H9 (cell line): ENCODE measurements at regions not wholly inside any gene's neighbourhood (a gene's known extent, or its start where the extent isn't known, plus 50 kb on each side); places are given as distances from the start of the nearest gene placed in this dataset.

Experiments
- DNase-seq: peaks from one replicate; pipeline ENCODE4 v3.0.0-alpha.2; 2017
- H2AFZ ChIP-seq: one replicate; pipeline ENCODE4 v1.6.1; 2013; ENCODE audit warnings: mild to moderate bottlenecking, low read length, control low read depth, moderate library complexity
- H2AK5ac ChIP-seq: 2 replicates; pipeline ENCODE4 v1.6.1; 2013; ENCODE audit warnings: low read length, control low read depth, mixed read lengths; ENCODE audit not compliant: insufficient read length
- H2BK120ac ChIP-seq: one replicate; pipeline ENCODE4 v1.6.1; 2013; ENCODE audit warnings: low read depth, mild to moderate bottlenecking, low read length, control low read depth, inconsistent platforms; ENCODE audit not compliant: poor library complexity, severe bottlenecking
- H2BK12ac ChIP-seq: 2 replicates; pipeline ENCODE4 v1.6.1; 2013; ENCODE audit warnings: low read length, control low read depth, mixed read lengths, low read depth; ENCODE audit not compliant: insufficient read length
- H2BK15ac ChIP-seq: 2 replicates; pipeline ENCODE4 v1.6.1; 2013; ENCODE audit warnings: low read depth, low read length, control low read depth
- H2BK20ac ChIP-seq: one replicate; pipeline ENCODE4 v1.6.1; 2013; ENCODE audit warnings: low read depth, mild to moderate bottlenecking, low read length, control low read depth, inconsistent platforms; ENCODE audit not compliant: poor library complexity, severe bottlenecking
- H2BK5ac ChIP-seq: 2 replicates; pipeline ENCODE4 v1.6.1; 2013; ENCODE audit warnings: low read length, control low read depth, mixed read lengths; ENCODE audit not compliant: insufficient read length
- H3K14ac ChIP-seq: 2 replicates; pipeline ENCODE4 v1.6.1; 2013; ENCODE audit warnings: low read length, control low read depth; ENCODE audit not compliant: insufficient read depth
- H3K18ac ChIP-seq: 2 replicates; pipeline ENCODE4 v1.6.1; 2013; ENCODE audit warnings: low read depth, mild to moderate bottlenecking, mixed read lengths, low read length, control low read depth; ENCODE audit not compliant: insufficient read length
- H3K23ac ChIP-seq: 2 replicates; pipeline ENCODE4 v1.6.1; 2013; ENCODE audit warnings: low read length, control low read depth, mixed read lengths, low read depth; ENCODE audit not compliant: insufficient read length
- H3K23me2 ChIP-seq: 2 replicates; pipeline ENCODE4 v1.6.1; 2013; ENCODE audit warnings: low read depth, mild to moderate bottlenecking, mixed read lengths, low read length, control low read depth; ENCODE audit not compliant: insufficient read length, poor library complexity, severe bottlenecking
- H3K27ac ChIP-seq: 2 replicates; pipeline ENCODE4 v1.5.1; 2013; ENCODE audit warnings: low read length, control low read depth, mixed read lengths, low read depth; ENCODE audit not compliant: insufficient read length
- H3K27me3 ChIP-seq: 2 replicates; pipeline ENCODE4 v1.6.1; 2013; ENCODE audit warnings: low read length, control low read depth, inconsistent platforms; ENCODE audit not compliant: insufficient read depth
- H3K4ac ChIP-seq: 2 replicates; pipeline ENCODE4 v1.6.1; 2013; ENCODE audit warnings: low read depth, mild to moderate bottlenecking, control low read depth, inconsistent platforms, low read length, moderate library complexity
- H3K4me1 ChIP-seq: 2 replicates; pipeline ENCODE4 v1.6.1; 2013; ENCODE audit warnings: low read length, control low read depth, inconsistent platforms; ENCODE audit not compliant: insufficient read depth
- H3K4me2 ChIP-seq: 2 replicates; pipeline ENCODE4 v1.6.1; 2013; ENCODE audit warnings: low read length, control low read depth, mixed read lengths; ENCODE audit not compliant: insufficient read length, insufficient read depth
- H3K56ac ChIP-seq: 2 replicates; pipeline ENCODE4 v1.6.1; 2013; ENCODE audit warnings: low read depth, mild to moderate bottlenecking, mixed read lengths, low read length, control low read depth; ENCODE audit not compliant: insufficient read length
- H3K79me1 ChIP-seq: 2 replicates; pipeline ENCODE4 v1.6.1; 2013; ENCODE audit warnings: low read depth, mild to moderate bottlenecking, moderate library complexity, low read length, control low read depth, inconsistent platforms; ENCODE audit not compliant: insufficient read depth, poor library complexity, severe bottlenecking
- H3K79me2 ChIP-seq: 2 replicates; pipeline ENCODE4 v1.6.1; 2013; ENCODE audit warnings: low read length, control low read depth, inconsistent platforms; ENCODE audit not compliant: insufficient read depth
- H3K9ac ChIP-seq: 2 replicates; pipeline ENCODE4 v1.6.1; 2013; ENCODE audit warnings: low read length, control low read depth, mixed read lengths; ENCODE audit not compliant: insufficient read length; ENCODE audit errors: extremely low read depth
- H3K9me3 ChIP-seq: one replicate; pipeline ENCODE4 v1.6.1; 2013; ENCODE audit warnings: low read depth, low read length, inconsistent platforms; ENCODE audit not compliant: control insufficient read depth
- H3T11ph ChIP-seq: one replicate; pipeline ENCODE4 v1.6.1; 2013; ENCODE audit warnings: mild to moderate bottlenecking, low read length, control low read depth, inconsistent platforms
- H4K20me1 ChIP-seq: one replicate; pipeline ENCODE4 v1.6.1; 2013; ENCODE audit not compliant: control insufficient read depth, insufficient read length, insufficient read depth
- H4K5ac ChIP-seq: 2 replicates; pipeline ENCODE4 v1.6.1; 2013; ENCODE audit warnings: low read depth, mild to moderate bottlenecking, mixed read lengths, low read length, control low read depth; ENCODE audit not compliant: insufficient read length
- H4K8ac ChIP-seq: replicated peaks from 2 replicates; pipeline ENCODE4 v1.6.1; 2013; ENCODE audit warnings: low read length, control low read depth, mixed read lengths, low read depth; ENCODE audit not compliant: insufficient read length
- H4K91ac ChIP-seq: 2 replicates; pipeline ENCODE4 v1.6.1; 2013; ENCODE audit warnings: low read depth, mild to moderate bottlenecking, moderate library complexity, mixed read lengths, low read length, control low read depth; ENCODE audit not compliant: insufficient read length
- H3K27ac Mint-ChIP-seq, 3 experiments: 2 replicates in 2 of 3; 3 replicates in 1 of 3; pipeline ENCODE4 v1.8.0; 2020 to 2021; ENCODE audit warnings: mixed read lengths in 3 of 3, mild to moderate bottlenecking in 1 of 3, moderate library complexity in 1 of 3
- H3K27me3 Mint-ChIP-seq: 2 replicates; pipeline ENCODE4 v1.8.0; 2021; ENCODE audit warnings: low read depth, mild to moderate bottlenecking, moderate library complexity, mixed read lengths
- H3K36me3 Mint-ChIP-seq, 3 experiments: 2 replicates in 2 of 3; 3 replicates in 1 of 3; pipeline ENCODE4 v1.8.0; 2020 to 2021; ENCODE audit warnings: low read depth in 3 of 3, mixed read lengths in 3 of 3; ENCODE audit not compliant: insufficient read depth in 1 of 3
- H3K4me1 Mint-ChIP-seq, 2 experiments: 2 replicates each; pipeline ENCODE4 v1.8.0; 2020; ENCODE audit warnings: mixed read lengths in 2 of 2
- H3K4me3 Mint-ChIP-seq, 2 experiments: 2 replicates in 1 of 2; 3 replicates in 1 of 2; pipeline ENCODE4 v1.8.0; 2020 to 2021; ENCODE audit warnings: mild to moderate bottlenecking in 2 of 2, mixed read lengths in 2 of 2, moderate library complexity in 1 of 2
- H3K9me3 Mint-ChIP-seq, 2 experiments: 2 replicates in 1 of 2; 3 replicates in 1 of 2; pipeline ENCODE4 v1.8.0; 2020; ENCODE audit warnings: mild to moderate bottlenecking in 2 of 2, mixed read lengths in 2 of 2, moderate library complexity in 1 of 2
- CTCF ChIP-seq: fragments of 200-600 bp; sonication (generic); conservative IDR thresholded peaks from 3 replicates; pipeline ENCODE4 v1.8.0; 2021; ENCODE audit warnings: antibody characterized with exemption, mild to moderate bottlenecking
- WGBS: extraction: QIAGEN DNeasy Blood & Tissue Kit; methylation state at CpG from one replicate; pipeline ENCODE4 v1.1.7; 2013; ENCODE audit warnings: missing lambda C conversion rate, low lambda C conversion rate, mixed read lengths; ENCODE audit not compliant: insufficient read length; ENCODE audit errors: extremely low coverage; 5-methylcytosine and 5-hydroxymethylcytosine counted together

- DNase-seq = no peak
- no peak overlapping the region for H2BK12ac ChIP-seq
- no peak overlapping the region for H2AK5ac ChIP-seq
- no peaks in the 10 kb centered on the region for H3K4me1 Mint-ChIP-seq
- no peak overlapping the region for H2BK15ac ChIP-seq
- no peaks in the 10 kb centered on the region for H3K27me3 Mint-ChIP-seq
- no peak overlapping the region for H3K23ac ChIP-seq
- no peak overlapping the region for H2BK5ac ChIP-seq
- H2AFZ ChIP-seq = no peak overlapping the region
- H3K4me1 ChIP-seq = no peaks in the 10 kb centered on the region; the same call in 1 of the 2 replicates
- no peak overlapping the region for H3T11ph ChIP-seq
- H3K4me3 Mint-ChIP-seq = no peak overlapping the region
- H2BK120ac ChIP-seq = no peak overlapping the region
- no peaks in the 10 kb centered on the region; a peak in 2 of 7 replicates for H3K36me3 Mint-ChIP-seq
- no peak overlapping the region for H3K18ac ChIP-seq
- H3K79me2 ChIP-seq = no peaks in the 10 kb centered on the region
- no peak overlapping the region for H3K9ac ChIP-seq
- H3K23me2 ChIP-seq = no peaks in the 10 kb centered on the region
- no peak overlapping the region for H3K14ac ChIP-seq
- no peak overlapping the region for H3K27ac ChIP-seq
- no peak overlapping the region for H4K91ac ChIP-seq
- H3K9me3 Mint-ChIP-seq = peaks cover 3 to 6% of the 10 kb centered on the region in 2 experiments; a peak in 3 of 5 replicates
- H3K56ac ChIP-seq = no peak overlapping the region
- H3K4me2 ChIP-seq = no peak overlapping the region
- H3K27ac Mint-ChIP-seq = no peak overlapping the region
- no peaks in the 10 kb centered on the region for H3K79me1 ChIP-seq
- no peaks in the 10 kb centered on the region for H4K20me1 ChIP-seq
- no peak overlapping the region for H4K8ac ChIP-seq
- TF ChIP-seq CTCF = no peak
- no peaks in the 10 kb centered on the region for H3K9me3 ChIP-seq
- no peak overlapping the region for H2BK20ac ChIP-seq
- no peaks in the 10 kb centered on the region for H3K27me3 ChIP-seq
- no peak overlapping the region for H3K4ac ChIP-seq
- no peak overlapping the region for H4K5ac ChIP-seq
- no CpG with 5 or more reads among the region's 1 CpG for WGBS
These were observed 916.0 kb upstream of the EYS start for GRCh38 chr6:66623050-66623449.
